A673 (cell line): ENCODE measurements at regions not wholly inside any gene's neighbourhood (a gene's known extent, or its start where the extent isn't known, plus 50 kb on each side); places are given as distances from the start of the nearest gene placed in this dataset.

Experiments
- BruUV-seq: library from RNA; stranded (reverse); fragments of 400-500 nt; replicated peaks from 2 replicates; lab custom pipeline; 2021; lab: Mats Ljungman, UMichigan
- CTCF ChIA-PET: fragments of 300-600 bp; sonication (Branson Sonifier 250); formaldehyde crosslinking; loops from one replicate; lab custom pipeline; 2022; ENCODE audit warnings: antibody characterized with exemption; lab: Charles Lee
- POLR2A ChIA-PET: fragments of 300-600 bp; sonication (Branson Sonifier 250); formaldehyde crosslinking; loops from one replicate; lab custom pipeline; 2022; ENCODE audit warnings: antibody characterized with exemption; ENCODE audit not compliant: low non-redundant PET; lab: Charles Lee
- DNase-seq: peaks from one replicate; pipeline ENCODE4 v3.0.0-alpha.2; 2015; ENCODE audit warnings: low spot score
- H3K27ac ChIP-seq: fragments of 200-600 bp; sonication (generic); 2 replicates; pipeline ENCODE4 v1.5.1; 2016; ENCODE audit warnings: mixed run types, low read depth, mild to moderate bottlenecking, mixed read lengths, antibody characterized with exemption, low read length; ENCODE audit not compliant: poor library complexity, severe bottlenecking
- H3K27me3 ChIP-seq: fragments of 200-600 bp; sonication (generic); replicated peaks from 2 replicates; pipeline ENCODE4 v1.6.1; 2017; ENCODE audit warnings: mixed run types, low read depth, mild to moderate bottlenecking, mixed read lengths, antibody characterized with exemption, low read length; ENCODE audit not compliant: insufficient read depth, poor library complexity
- H3K36me3 ChIP-seq: fragments of 200-600 bp; sonication (generic); 2 replicates; pipeline ENCODE4 v1.6.1; 2016; ENCODE audit warnings: mixed run types, mild to moderate bottlenecking, mixed read lengths, antibody characterized with exemption, low read length; ENCODE audit not compliant: insufficient read depth, poor library complexity, severe bottlenecking
- H3K4me1 ChIP-seq: fragments of 200-600 bp; sonication (generic); 2 replicates; pipeline ENCODE4 v1.6.1; 2017; ENCODE audit warnings: mixed run types, mild to moderate bottlenecking, mixed read lengths, antibody characterized with exemption, low read length; ENCODE audit not compliant: insufficient read depth, poor library complexity, severe bottlenecking
- H3K4me3 ChIP-seq: fragments of 200-600 bp; sonication (generic); 2 replicates; pipeline ENCODE4 v1.5.1; 2016; ENCODE audit warnings: low read depth, mixed run types, mild to moderate bottlenecking, mixed read lengths, low read length; ENCODE audit not compliant: poor library complexity, severe bottlenecking
- H3K9me3 ChIP-seq: fragments of 200-600 bp; sonication (generic); 2 replicates; pipeline ENCODE4 v1.6.1; 2016; ENCODE audit warnings: mixed run types, low read depth, mild to moderate bottlenecking, mixed read lengths, antibody characterized with exemption, low read length; ENCODE audit not compliant: poor library complexity, severe bottlenecking
- CTCF ChIP-seq: fragments of 300-800, 200-600 bp; sonication (generic); conservative IDR thresholded peaks from 2 replicates; pipeline ENCODE4 v1.5.1; 2017; ENCODE audit warnings: low read depth, mild to moderate bottlenecking, antibody characterized with exemption, low read length, moderate library complexity, mixed read lengths
- EZH2 ChIP-seq: fragments of 200-600 bp; sonication (generic); IDR thresholded peaks from 2 replicates; pipeline ENCODE4 v1.6.1; 2017; ENCODE audit warnings: borderline replicate concordance, low read depth, mild to moderate bottlenecking, mixed read lengths, antibody characterized with exemption, low read length; ENCODE audit not compliant: poor library complexity, severe bottlenecking
- intact Hi-C: fragments of 100-400 bp; cut with micrococcal nuclease; formaldehyde crosslinking; loops from one replicate; pipeline ENCODE4 v1.10.0; 2022; ENCODE audit not compliant: unreplicated experiment

- no TSS peak for BruUV-seq
- intact Hi-C loops: loop anchor here (10.0 kb wide), 2 partner anchors 351 to 829 kb away; no protein-coding TSS in a partner anchor
- peak; percentile 89 for DNase-seq
- Histone ChIP-seq H3K27me3 (no peaks in the 10 kb centered on the region), H3K27ac (peak overlapping the region; percentile 59), H3K4me3 (peak overlapping the region; percentile 75), H3K4me1 (peaks cover 4% of the 10 kb centered on the region), H3K36me3 (no peaks in the 10 kb centered on the region), H3K9me3 (no peaks in the 10 kb centered on the region)
- TF ChIP-seq CTCF (peak; percentile 55), EZH2 (no peak)
- CTCF ChIA-PET: no interaction called here
- POLR2A ChIA-PET: no interaction called here
Observed at GRCh38 chr4:164383358-164384220, 370.3 kb upstream of the SMIM31 start.

GRCh38 chr4:164384416-164384815 lies 369.5 kb upstream of the SMIM31 start:
- no peaks in the 10 kb centered on the region for H3K27me3 ChIP-seq
- H3K4me3 ChIP-seq: peak overlapping the region; percentile 75
- no peaks in the 10 kb centered on the region for H3K9me3 ChIP-seq
- TF ChIP-seq EZH2 (no peak), CTCF (no peak)
- no peaks in the 10 kb centered on the region for H3K36me3 ChIP-seq
- H3K27ac ChIP-seq: peak overlapping the region; percentile 59
- TSS peak; percentile 90 for BruUV-seq
- POLR2A ChIA-PET: no interaction called here
- H3K4me1 ChIP-seq: peaks cover 4% of the 10 kb centered on the region
- intact Hi-C loops: loop anchor here (10.0 kb wide), 2 partner anchors 350 to 830 kb away; no protein-coding TSS in a partner anchor
- CTCF ChIA-PET: no interaction called here
- DNase-seq: no peak

GRCh38 chr4:164396439-164396838 lies 357.5 kb upstream of the SMIM31 start:
- H3K9me3 ChIP-seq: no peaks in the 10 kb centered on the region
- DNase-seq: peak; percentile 35
- H3K27ac ChIP-seq: no peak overlapping the region
- no peaks in the 10 kb centered on the region for H3K36me3 ChIP-seq
- H3K27me3 ChIP-seq: no peaks in the 10 kb centered on the region
- ChIA-PET POLR2A (no interaction called here), CTCF (no interaction called here)
- TF ChIP-seq EZH2 (no peak), CTCF (no peak)
- H3K4me3 ChIP-seq: no peak overlapping the region
- BruUV-seq: no TSS peak
- intact Hi-C loops: no loop called here
- H3K4me1 ChIP-seq: no peaks in the 10 kb centered on the region
